ENCODE measurements at regions not wholly inside any gene's neighbourhood (a gene's known extent, or its start where the extent isn't known, plus 50 kb on each side); places are given as distances from the start of the nearest gene placed in this dataset.

DNA sequence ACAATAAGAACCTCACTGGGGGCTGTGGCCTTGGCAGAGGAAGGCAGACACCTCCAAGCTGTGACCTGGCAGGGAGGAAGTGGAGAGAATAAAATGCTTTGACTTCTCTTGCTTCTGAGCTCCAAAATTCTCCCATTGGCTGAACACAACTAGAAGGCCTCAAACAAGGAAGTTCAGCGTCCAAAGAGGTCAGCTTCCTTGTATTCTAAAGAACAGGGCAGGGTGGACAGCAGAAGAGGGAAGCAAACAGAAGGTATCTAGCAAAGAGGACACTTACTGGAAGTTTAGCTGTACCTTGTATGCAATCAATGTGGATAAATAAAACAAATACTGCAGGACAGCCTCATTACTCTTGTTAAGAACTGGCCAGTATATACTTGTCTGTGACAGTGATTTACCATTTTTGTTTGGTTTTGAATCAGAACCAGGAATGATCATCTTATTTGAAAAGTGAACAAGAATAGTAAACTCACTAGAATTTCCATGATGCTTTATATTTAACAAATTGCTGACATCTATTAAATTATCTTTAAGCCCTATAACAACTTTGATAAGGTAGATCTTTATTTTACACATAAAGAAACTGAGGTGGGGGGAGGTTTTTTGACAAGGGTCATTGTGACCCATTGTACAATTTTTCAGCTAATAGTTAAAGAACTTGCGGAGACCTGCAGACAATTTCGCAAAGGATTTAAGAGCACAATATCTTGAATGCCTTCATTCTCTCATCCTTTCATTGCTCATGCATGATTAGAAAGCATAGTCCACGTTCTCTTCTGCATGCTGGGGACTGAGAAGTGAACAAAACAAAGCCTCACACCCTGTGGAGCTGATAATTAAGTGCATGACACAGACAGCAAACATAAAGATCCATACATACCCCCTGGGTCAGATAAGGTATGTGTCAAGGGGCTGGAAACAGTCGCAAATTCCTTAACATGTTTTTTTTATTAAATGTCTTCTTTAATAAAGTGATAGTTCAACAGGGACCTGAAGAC is 1448.0 kb downstream of the AACS start:
- H3K4me3 ChIP-seq = no peak overlapping the region
- TF ChIP-seq, protein P1, sequence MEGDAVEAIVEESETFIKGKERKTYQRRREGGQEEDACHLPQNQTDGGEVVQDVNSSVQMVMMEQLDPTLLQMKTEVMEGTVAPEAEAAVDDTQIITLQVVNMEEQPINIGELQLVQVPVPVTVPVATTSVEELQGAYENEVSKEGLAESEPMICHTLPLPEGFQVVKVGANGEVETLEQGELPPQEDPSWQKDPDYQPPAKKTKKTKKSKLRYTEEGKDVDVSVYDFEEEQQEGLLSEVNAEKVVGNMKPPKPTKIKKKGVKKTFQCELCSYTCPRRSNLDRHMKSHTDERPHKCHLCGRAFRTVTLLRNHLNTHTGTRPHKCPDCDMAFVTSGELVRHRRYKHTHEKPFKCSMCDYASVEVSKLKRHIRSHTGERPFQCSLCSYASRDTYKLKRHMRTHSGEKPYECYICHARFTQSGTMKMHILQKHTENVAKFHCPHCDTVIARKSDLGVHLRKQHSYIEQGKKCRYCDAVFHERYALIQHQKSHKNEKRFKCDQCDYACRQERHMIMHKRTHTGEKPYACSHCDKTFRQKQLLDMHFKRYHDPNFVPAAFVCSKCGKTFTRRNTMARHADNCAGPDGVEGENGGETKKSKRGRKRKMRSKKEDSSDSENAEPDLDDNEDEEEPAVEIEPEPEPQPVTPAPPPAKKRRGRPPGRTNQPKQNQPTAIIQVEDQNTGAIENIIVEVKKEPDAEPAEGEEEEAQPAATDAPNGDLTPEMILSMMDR (IDR thresholded peaks at IDR 0.05) = no peak
- DNase-seq (ENCODE audit: low spot score) = no peak
- H3K27ac ChIP-seq = no peak overlapping the region

GRCh38 chr12:126518596-126519200 is 1453.5 kb downstream of the AACS start:
- H3K27ac ChIP-seq = no peak overlapping the region
- H3K4me3 ChIP-seq = no peak overlapping the region
- TF ChIP-seq, protein P1 (IDR thresholded peaks at IDR 0.05) = no peak
- DNase-seq (ENCODE audit: low spot score) = no peak

DNA sequence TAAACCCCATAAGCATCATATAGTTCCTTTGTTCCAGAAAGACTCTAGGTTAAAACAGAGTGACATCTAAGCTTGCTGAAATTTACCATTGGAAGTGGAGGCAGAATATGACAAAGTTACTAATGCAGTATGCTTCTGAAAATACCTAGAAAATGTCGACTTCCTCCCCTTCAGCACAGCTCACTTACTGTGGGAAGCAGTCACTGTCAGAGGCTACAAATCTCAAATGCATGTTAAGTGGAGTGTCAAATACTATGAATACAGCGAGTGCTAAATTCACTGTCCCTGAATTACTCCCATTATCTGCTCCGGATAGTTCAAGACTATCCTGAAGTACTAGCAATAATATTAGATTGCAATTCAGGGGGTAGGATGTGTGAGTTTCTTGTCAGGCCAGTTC is 1454.6 kb downstream of the AACS start:
- no peak for DNase-seq (ENCODE audit: low spot score)
- TF ChIP-seq, protein P1 (IDR thresholded peaks at IDR 0.05) = no peak
- no peak overlapping the region for H3K27ac ChIP-seq
- no peak overlapping the region for H3K4me3 ChIP-seq

GRCh38 chr12:126523891-126524290 is 1458.7 kb downstream of the AACS start:
- Histone ChIP-seq H3K4me3 (no peak overlapping the region), H3K27ac (no peak overlapping the region)
- TF ChIP-seq, protein P1 (IDR thresholded peaks at IDR 0.05) = no peak
- no peak for DNase-seq (ENCODE audit: low spot score)

DNA sequence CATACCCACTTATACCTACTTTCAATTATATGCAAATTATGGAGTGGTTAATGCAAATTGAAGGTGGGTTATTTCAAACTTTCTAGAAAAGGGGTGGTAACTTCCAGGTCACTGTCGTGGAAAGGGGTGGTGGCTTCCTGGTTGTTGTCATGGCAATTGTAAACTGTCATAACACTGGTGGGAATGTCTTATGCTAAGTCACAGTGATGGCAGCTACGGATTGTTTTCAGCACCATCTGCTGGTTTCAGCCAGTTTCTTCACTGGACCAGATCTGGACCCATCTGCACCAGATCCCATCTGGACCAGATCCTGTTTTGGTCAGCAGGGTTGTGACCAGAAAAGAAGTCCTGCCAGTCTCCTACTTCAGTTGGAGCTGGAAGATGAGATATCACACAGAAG is 1469.3 kb downstream of the AACS start:
- no peak overlapping the region for H3K27ac ChIP-seq
- no peak overlapping the region for H3K4me3 ChIP-seq
- no peak for DNase-seq (ENCODE audit: low spot score)
- TF ChIP-seq, protein P1 (IDR thresholded peaks at IDR 0.05) = no peak

DNA sequence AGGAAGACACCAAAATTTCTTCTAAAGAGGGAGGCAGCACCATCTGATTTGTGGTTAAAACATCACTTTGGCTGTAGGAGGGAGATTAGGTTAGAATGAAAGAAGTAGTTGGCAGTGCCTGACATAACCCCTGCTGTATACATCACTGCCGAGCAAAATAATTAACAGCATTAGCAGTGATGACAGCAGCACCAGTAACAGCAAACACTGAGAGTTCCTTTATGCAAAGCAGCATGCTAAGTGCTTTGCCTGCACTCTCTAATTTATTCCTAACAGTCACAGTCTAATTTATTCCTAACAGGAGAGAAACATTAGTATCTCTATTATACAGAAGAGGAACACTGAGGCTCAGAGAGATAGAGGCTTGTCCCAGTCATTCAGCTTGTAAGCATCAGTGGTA is 1469.7 kb downstream of the AACS start:
- TF ChIP-seq, protein P1 (IDR thresholded peaks at IDR 0.05) = no peak
- H3K27ac ChIP-seq = no peak overlapping the region
- no peak overlapping the region for H3K4me3 ChIP-seq
- no peak for DNase-seq (ENCODE audit: low spot score)

Measured in coronary artery (tissue), 2 donors.